HG03139 (cell line): ENCODE measurements at regions not wholly inside any gene's neighbourhood (a gene's known extent, or its start where the extent isn't known, plus 50 kb on each side); places are given as distances from the start of the nearest gene placed in this dataset.
"Not testable (repeated sequence)": the region's sequence is repeated elsewhere in the genome, so short reads cannot be mapped to it uniquely, and the experiment has no call there.

ENCODE experiments used
- ATAC-seq: cut with Tn5 transposase; IDR thresholded peaks from one replicate; pipeline ENCODE4 v1.9.1; 2021; ENCODE audit not compliant: unreplicated experiment

GRCh38 chr1:163472651-163473248, 151.0 kb downstream of the NUF2 start:
- ATAC-seq = no peak

- no peak for ATAC-seq
Measured at GRCh38 chr1:163477276-163477830, 155.6 kb downstream of the NUF2 start.

- ATAC-seq = not testable (repeated sequence)
Measured at GRCh38 chr1:163498391-163499330, 176.9 kb downstream of the NUF2 start.

- ATAC-seq = no peak
Measured at GRCh38 chr1:163504331-163504978, 182.7 kb downstream of the NUF2 start.

- no peak for ATAC-seq
Measured at GRCh38 chr1:163509114-163509513, 187.4 kb downstream of the NUF2 start.

- ATAC-seq = no peak
Measured at GRCh38 chr1:163512349-163512989, 190.7 kb downstream of the NUF2 start.

GRCh38 chr1:163523375-163524029, 201.7 kb downstream of the NUF2 start:
- no peak for ATAC-seq

GRCh38 chr1:163528710-163529348, 207.1 kb downstream of the NUF2 start:
- peak; percentile 71 for ATAC-seq

GRCh38 chr1:163531345-163531744, 209.6 kb downstream of the NUF2 start:
- ATAC-seq = no peak

GRCh38 chr1:163535401-163535800, 213.6 kb downstream of the NUF2 start:
- ATAC-seq = no peak

GRCh38 chr1:163535807-163536206, 214.1 kb downstream of the NUF2 start:
- ATAC-seq = no peak

GRCh38 chr1:163537809-163538208, 216.1 kb downstream of the NUF2 start:
- no peak for ATAC-seq

GRCh38 chr1:163538667-163539066, 216.9 kb downstream of the NUF2 start:
- no peak for ATAC-seq

- ATAC-seq = no peak
Measured at GRCh38 chr1:163540727-163541126, 219.0 kb downstream of the NUF2 start.

GRCh38 chr1:163544441-163544840, 222.7 kb downstream of the NUF2 start:
- ATAC-seq = no peak

GRCh38 chr1:163558162-163558561, 236.4 kb downstream of the NUF2 start:
- ATAC-seq = no peak

GRCh38 chr1:163561580-163562295, 240.0 kb downstream of the NUF2 start:
- no peak for ATAC-seq

- no peak for ATAC-seq
Measured at GRCh38 chr1:163562355-163562754, 240.6 kb downstream of the NUF2 start.

GRCh38 chr1:163565166-163565565, 243.4 kb downstream of the NUF2 start:
- ATAC-seq = no peak
